K562 (cell line): ENCODE measurements at regions not wholly inside any gene's neighbourhood (a gene's known extent, or its start where the extent isn't known, plus 50 kb on each side); places are given as distances from the start of the nearest gene placed in this dataset.

Source experiments
- ARID2 ChIP-seq: fragments of 450-650 bp; IDR thresholded peaks from 2 replicates; pipeline ENCODE4 v1.6.1; 2017; ENCODE audit warnings: antibody characterized with exemption, mild to moderate bottlenecking
- CBFB ChIP-seq: sonication (generic); formaldehyde crosslinking; IDR thresholded peaks from 2 replicates; pipeline ENCODE4 v1.4.0; 2020; ENCODE audit warnings: mild to moderate bottlenecking, missing genetic modification reagents
- CSDE1 ChIP-seq, 2 experiments: fragments of 450-650 bp; IDR thresholded peaks; 2 replicates each; pipeline ENCODE4 v1.6.1; 2016; ENCODE audit warnings: mild to moderate bottlenecking in 1 of 2
- CTBP1 ChIP-seq: fragments of 450-650 bp; IDR thresholded peaks from 2 replicates; pipeline ENCODE4 v1.6.1; 2016; ENCODE audit warnings: borderline replicate concordance
- EGR1 ChIP-seq: fragments of 450-650 bp; conservative IDR thresholded peaks from 2 replicates; pipeline ENCODE4 v1.6.1; 2017; ENCODE audit warnings: mild to moderate bottlenecking
- ELF2 ChIP-seq: fragments of 250-450 bp; sonication (Bioruptor Pico); IDR thresholded peaks from 2 replicates; pipeline ENCODE4 v1.5.0; 2021; ENCODE audit warnings: mild to moderate bottlenecking
- ERF ChIP-seq: fragments of 450-650 bp; formaldehyde crosslinking; IDR thresholded peaks from 2 replicates; pipeline ENCODE4 v1.4.0; 2020; ENCODE audit warnings: mild to moderate bottlenecking, mixed read lengths
- HEY1 ChIP-seq: fragments of 250-450 bp; sonication (Bioruptor Pico); IDR thresholded peaks from 2 replicates; pipeline ENCODE4 v1.5.0; 2020; ENCODE audit warnings: mild to moderate bottlenecking, moderate library complexity, borderline replicate concordance
- MAZ ChIP-seq, 2 experiments: fragments of 450-650 bp in 1 of 2; sonication (generic) in 1 of 2; formaldehyde crosslinking; IDR thresholded peaks in 1 of 2; conservative IDR thresholded peaks in 1 of 2; 2 replicates each; pipeline versions ENCODE4 v1.4.0 to v1.5.0; 2020; ENCODE audit warnings: mild to moderate bottlenecking in 1 of 2, missing genetic modification reagents in 1 of 2
- NBN ChIP-seq: fragments of 450-650 bp; IDR thresholded peaks from 2 replicates; pipeline ENCODE4 v1.6.1; 2016; ENCODE audit warnings: low read depth, mild to moderate bottlenecking
- NR3C1 ChIP-seq: sonication (generic); formaldehyde crosslinking; IDR thresholded peaks from 2 replicates; pipeline ENCODE4 v1.8.1; 2022; ENCODE audit warnings: missing genetic modification reagents
- SMAD2 ChIP-seq: fragments of 150-350 bp; IDR thresholded peaks from 2 replicates; pipeline ENCODE4 v1.6.1; 2014; ENCODE audit warnings: low read depth, mild to moderate bottlenecking, low read length
- STAT5B ChIP-seq: fragments of 250-450 bp; sonication (Bioruptor Pico); IDR thresholded peaks from 2 replicates; pipeline ENCODE4 v1.8.0; 2021; ENCODE audit warnings: mild to moderate bottlenecking, inconsistent platforms
- SUPT5H ChIP-seq: fragments of 450-650 bp; IDR thresholded peaks from 2 replicates; pipeline ENCODE4 v1.6.1; 2016
- TAF9B ChIP-seq: fragments of 450-650 bp; IDR thresholded peaks from 2 replicates; pipeline ENCODE4 v1.6.1; 2018; ENCODE audit warnings: mild to moderate bottlenecking; ENCODE audit not compliant: partially characterized antibody
- TBP ChIP-seq: optimal IDR thresholded peaks from 2 replicates; pipeline ENCODE3; 2011; ENCODE audit warnings: low read depth, low read length, improper control_type of control experiment
- VEZF1 ChIP-seq: fragments of 200-800 bp; sonication (Bioruptor generic); IDR thresholded peaks from 2 replicates; pipeline ENCODE4 v1.6.1; 2017; ENCODE audit warnings: missing genetic modification characterization, missing compliant biosample characterization
- ZNF24 ChIP-seq: fragments of 450-650 bp; IDR thresholded peaks from 2 replicates; pipeline ENCODE4 v1.6.1; 2016
- TF ChIP-seq, protein P1 (sequence below): fragments of 450-650 bp; IDR thresholded peaks from 2 replicates; pipeline ENCODE4 v1.6.1; 2016; ENCODE audit warnings: antibody characterized with exemption
- TF ChIP-seq, protein P2 (sequence below): fragments of 250-450 bp; sonication (Bioruptor Pico); IDR thresholded peaks from 2 replicates; pipeline ENCODE4 v1.4.0; 2020; ENCODE audit warnings: mild to moderate bottlenecking, moderate library complexity

GRCh38 chr6:26195376-26195923, 108.2 kb downstream of the HFE start (continued):
- TF ChIP-seq SUPT5H: peak; percentile 64
- TF ChIP-seq HEY1: no peak
- TF ChIP-seq SMAD2: no peak
- no peak for TF ChIP-seq CTBP1
- TF ChIP-seq ERF (CRISPR knock-in tag): no peak
- TF ChIP-seq NR3C1: no peak
- TF ChIP-seq, protein P1, sequence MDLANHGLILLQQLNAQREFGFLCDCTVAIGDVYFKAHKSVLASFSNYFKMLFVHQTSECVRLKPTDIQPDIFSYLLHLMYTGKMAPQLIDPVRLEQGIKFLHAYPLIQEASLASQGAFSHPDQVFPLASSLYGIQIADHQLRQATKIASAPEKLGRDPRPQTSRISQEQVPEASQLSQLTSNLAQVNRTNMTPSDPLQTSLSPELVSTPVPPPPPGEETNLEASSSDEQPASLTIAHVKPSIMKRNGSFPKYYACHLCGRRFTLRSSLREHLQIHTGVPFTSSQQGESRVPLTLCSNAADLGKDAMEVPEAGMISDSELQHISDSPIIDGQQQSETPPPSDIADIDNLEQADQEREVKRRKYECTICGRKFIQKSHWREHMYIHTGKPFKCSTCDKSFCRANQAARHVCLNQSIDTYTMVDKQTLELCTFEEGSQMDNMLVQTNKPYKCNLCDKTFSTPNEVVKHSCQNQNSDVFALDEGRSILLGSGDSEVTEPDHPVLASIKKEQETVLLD: no peak; the same call in 1 of the 2 replicates
- TF ChIP-seq EGR1: no peak
- TF ChIP-seq STAT5B (CRISPR knock-in tag): no peak
- TF ChIP-seq, protein P2, sequence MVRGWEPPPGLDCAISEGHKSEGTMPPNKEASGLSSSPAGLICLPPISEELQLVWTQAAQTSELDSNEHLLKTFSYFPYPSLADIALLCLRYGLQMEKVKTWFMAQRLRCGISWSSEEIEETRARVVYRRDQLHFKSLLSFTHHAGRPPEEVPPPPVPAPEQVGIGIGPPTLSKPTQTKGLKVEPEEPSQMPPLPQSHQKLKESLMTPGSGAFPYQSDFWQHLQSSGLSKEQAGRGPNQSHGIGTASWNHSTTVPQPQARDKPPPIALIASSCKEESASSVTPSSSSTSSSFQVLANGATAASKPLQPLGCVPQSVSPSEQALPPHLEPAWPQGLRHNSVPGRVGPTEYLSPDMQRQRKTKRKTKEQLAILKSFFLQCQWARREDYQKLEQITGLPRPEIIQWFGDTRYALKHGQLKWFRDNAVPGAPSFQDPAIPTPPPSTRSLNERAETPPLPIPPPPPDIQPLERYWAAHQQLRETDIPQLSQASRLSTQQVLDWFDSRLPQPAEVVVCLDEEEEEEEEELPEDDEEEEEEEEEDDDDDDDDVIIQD: no peak
- no peak for TF ChIP-seq ZNF24
- TF ChIP-seq ARID2: 0 out of 2 replicates have a peak, but pooled peaks have one; percentile 9
- no peak for TF ChIP-seq ELF2 (CRISPR knock-in tag)
- TF ChIP-seq NBN: peak; percentile 25; the same call in 1 of the 2 replicates
- TF ChIP-seq CBFB (CRISPR knock-in tag): no peak
- no peak for TF ChIP-seq CSDE1 (IDR thresholded peaks at IDR 0.05)
- no peak for TF ChIP-seq VEZF1 (CRISPR knock-in tag)
- TF ChIP-seq TAF9B: no peak
- TF ChIP-seq MAZ (CRISPR knock-in tag; conservative IDR thresholded peaks at IDR 0.05 in 1 of 2, IDR thresholded peaks at IDR 0.05 in 1 of 2): peak in 1 of 2 experiments; percentile 30; a peak in 1 of 4 replicates
- no peak for TF ChIP-seq TBP
